GM12872 (cell line): ENCODE measurements at regions not wholly inside any gene's neighbourhood (a gene's known extent, or its start where the extent isn't known, plus 50 kb on each side); places are given as distances from the start of the nearest gene placed in this dataset.

ENCODE experiments used
- CTCF ChIP-seq: IDR thresholded peaks from 3 replicates; pipeline ENCODE4 v1.5.1; 2011; ENCODE audit warnings: low read depth, mild to moderate bottlenecking, low read length, moderate library complexity; ENCODE audit not compliant: insufficient read depth

DNA sequence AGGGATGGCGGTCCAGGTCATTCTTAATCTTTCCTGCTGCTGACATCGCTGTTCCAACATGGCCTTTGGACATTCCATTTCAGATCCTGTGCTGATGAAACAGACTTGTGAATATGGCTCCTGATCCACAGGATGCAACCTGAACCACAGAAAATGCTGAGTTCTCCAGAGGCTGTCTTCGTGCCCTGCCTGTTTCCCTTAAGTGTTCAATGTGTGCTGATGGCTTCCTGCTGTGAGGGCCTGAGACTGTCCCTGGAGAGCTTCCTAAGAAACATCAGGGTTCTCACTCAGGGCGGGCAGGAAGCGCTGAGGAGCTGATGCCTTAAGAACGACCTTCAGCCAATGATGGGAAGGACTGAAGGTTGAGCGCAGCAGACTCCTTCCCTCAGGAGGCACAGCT is 909.4 kb downstream of the UQCRFS1 start:
- no peak for TF ChIP-seq CTCF

GRCh38 chr19:28301961-28302360 is 911.0 kb downstream of the UQCRFS1 start:
- no peak for TF ChIP-seq CTCF

DNA sequence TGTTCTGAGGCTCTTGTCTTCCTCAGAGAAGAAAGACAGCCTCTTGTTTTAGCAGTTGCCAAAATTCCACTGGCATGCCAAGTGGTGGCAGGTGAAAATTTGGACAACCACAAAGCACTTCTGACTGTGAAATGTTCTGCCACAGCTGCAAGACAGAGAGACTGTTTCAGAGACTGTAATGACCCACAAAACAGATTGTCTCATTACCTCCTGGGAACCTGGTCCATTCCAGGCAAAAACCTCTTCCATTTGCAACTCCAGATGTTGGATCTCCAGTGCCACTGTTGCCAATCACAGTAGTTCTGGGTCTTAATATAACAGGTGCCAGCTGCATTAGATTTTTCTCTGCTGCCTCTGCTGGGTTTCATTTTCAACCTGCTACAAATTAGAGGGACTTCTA is 911.5 kb downstream of the UQCRFS1 start:
- no peak for TF ChIP-seq CTCF

GRCh38 chr19:28299649-28300048 is 913.3 kb downstream of the UQCRFS1 start:
- no peak for TF ChIP-seq CTCF

DNA sequence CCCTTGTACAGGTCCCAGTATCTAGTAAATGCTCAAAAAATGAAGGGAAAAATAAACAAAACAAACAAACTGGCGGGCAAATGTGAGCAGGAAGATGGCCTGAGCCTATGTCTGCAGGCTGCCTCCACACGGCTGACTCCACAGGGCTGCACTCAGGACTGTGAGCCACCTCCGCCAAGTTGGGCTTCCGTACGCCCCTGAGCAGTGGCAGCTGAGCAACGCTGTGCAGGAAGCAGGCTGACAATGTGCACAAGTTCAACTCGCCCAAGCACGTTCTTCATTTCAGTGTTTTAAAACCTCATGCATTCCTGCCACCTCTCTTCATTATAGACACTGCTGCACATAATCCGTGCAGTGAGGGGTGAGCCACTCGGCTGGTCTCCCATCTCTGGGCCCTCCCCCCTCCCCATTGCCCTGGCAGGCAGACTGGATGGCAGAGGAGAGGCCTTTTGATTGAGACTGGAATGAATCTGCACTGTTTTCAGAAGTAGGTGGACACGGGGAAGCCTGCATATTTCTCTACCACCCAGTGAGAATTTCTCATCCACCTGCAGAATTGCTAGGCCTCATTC is 915.3 kb downstream of the UQCRFS1 start:
- TF ChIP-seq CTCF: no peak

GRCh38 chr19:28297036-28297435 is 915.9 kb downstream of the UQCRFS1 start:
- TF ChIP-seq CTCF: no peak

- TF ChIP-seq CTCF: no peak
Observed at GRCh38 chr19:28296506-28296905, 916.4 kb downstream of the UQCRFS1 start.

- no peak for TF ChIP-seq CTCF
Observed at GRCh38 chr19:28294395-28294794, 918.6 kb downstream of the UQCRFS1 start.
